ENCODE measurements at regions not wholly inside any gene's neighbourhood (a gene's known extent, or its start where the extent isn't known, plus 50 kb on each side); places are given as distances from the start of the nearest gene placed in this dataset.
"Not testable (repeated sequence)": the region's sequence is repeated elsewhere in the genome, so short reads cannot be mapped to it uniquely, and the experiment has no call there.

DNA sequence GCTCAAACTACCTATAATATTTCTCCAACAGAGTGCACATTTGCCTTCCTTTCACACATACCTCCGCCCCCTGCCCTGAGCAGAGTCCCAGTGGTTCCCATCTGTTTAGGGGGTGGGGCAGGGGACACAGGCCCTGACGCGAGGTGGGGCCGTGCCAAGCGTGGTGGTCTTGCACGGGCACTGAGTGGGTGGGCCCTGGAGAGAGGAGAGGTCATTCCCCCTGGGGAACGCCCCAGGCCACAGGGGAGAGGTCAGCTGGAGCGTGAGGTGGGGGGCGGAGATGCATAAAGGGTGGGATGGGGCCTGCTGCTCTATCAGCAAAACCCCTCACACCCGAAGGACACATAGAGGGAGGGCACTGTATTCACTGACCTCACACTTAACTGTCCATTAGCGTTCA, 441.9 kb downstream of the TMEM121 start (continued):
- TF ChIP-seq ZBED4 (CRISPR knock-in tag; IDR thresholded peaks at IDR 0.05; ENCODE audit: borderline replicate concordance) (no peak), MYPOP (CRISPR knock-in tag; IDR thresholded peaks at IDR 0.05) (no peak), ZNF143 (CRISPR knock-in tag; IDR thresholded peaks at IDR 0.05) (no peak), ATM (IDR thresholded peaks at IDR 0.05; ENCODE audit: borderline replicate concordance) (no peak)
- TF ChIP-seq, protein P1, sequence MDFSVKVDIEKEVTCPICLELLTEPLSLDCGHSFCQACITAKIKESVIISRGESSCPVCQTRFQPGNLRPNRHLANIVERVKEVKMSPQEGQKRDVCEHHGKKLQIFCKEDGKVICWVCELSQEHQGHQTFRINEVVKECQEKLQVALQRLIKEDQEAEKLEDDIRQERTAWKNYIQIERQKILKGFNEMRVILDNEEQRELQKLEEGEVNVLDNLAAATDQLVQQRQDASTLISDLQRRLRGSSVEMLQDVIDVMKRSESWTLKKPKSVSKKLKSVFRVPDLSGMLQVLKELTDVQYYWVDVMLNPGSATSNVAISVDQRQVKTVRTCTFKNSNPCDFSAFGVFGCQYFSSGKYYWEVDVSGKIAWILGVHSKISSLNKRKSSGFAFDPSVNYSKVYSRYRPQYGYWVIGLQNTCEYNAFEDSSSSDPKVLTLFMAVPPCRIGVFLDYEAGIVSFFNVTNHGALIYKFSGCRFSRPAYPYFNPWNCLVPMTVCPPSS (IDR thresholded peaks at IDR 0.05), result no peak

DNA sequence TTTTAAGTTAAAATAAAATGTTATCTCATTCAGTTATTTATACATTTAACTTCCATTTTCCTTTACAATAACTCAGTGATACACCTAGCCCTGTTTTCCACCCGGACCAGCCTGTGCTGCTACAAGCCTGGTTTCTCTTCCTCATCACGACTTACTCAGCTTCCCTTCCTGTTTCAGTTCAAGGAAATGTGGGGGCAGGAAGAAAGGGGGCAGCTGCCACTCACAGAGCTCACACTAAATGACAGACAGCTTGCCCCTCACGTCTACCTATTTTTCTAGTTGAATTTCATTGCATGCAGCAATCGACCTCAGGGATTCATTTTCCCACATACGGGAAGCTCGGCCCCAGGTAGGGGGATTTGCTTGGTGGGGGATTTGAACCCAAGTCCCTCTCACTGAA, 442.6 kb downstream of the TMEM121 start:
- FAIRE-seq; H3K36me3 ChIP-seq (replicated peaks in 1 of 2; ENCODE audit: control insufficient read depth in 1 of 2, insufficient read depth in 2 of 2, low read length in 2 of 2); H3K4me3 ChIP-seq (replicated peaks in 1 of 3; ENCODE audit: insufficient read depth in 1 of 3, low read depth in 2 of 3, low read length in 3 of 3); H2AFZ ChIP-seq (ENCODE audit: low read length); H3K9ac ChIP-seq (ENCODE audit: insufficient read depth, low read depth, low read length); H3K79me2 ChIP-seq (ENCODE audit: insufficient read depth, low read length); H3K9me3 ChIP-seq (ENCODE audit: low read length); ATAC-seq; BruUV-seq (replicated peaks); H3K4me1 ChIP-seq (ENCODE audit: insufficient read depth, low read length); CTCF ChIA-PET (ENCODE audit: low intra/inter-chr PET ratio, low total read pairs); intact Hi-C loops (cut with micrococcal nuclease; ENCODE audit: unreplicated experiment); H4K20me1 ChIP-seq (ENCODE audit: insufficient read depth, low read length); in situ Hi-C loops (cut with HindIII; ENCODE audit: extremely low pct_ligation_motif_present, low pct_unique_long_range_greater_than_20kb); DNase-seq (ENCODE audit: low spot score); H3K27me3 ChIP-seq (ENCODE audit: control insufficient read depth in 1 of 2, insufficient read depth in 2 of 2, low read length in 2 of 2); H3K4me2 ChIP-seq (ENCODE audit: low read depth, low read length); H3K27ac ChIP-seq (ENCODE audit: extremely low read length, insufficient read depth, low read length); POLR2A ChIA-PET: not testable (repeated sequence)
- WGBS (ENCODE audit: low lambda C conversion rate), result 2% methylated on average over 6 of the region's 6 CpGs

DNA sequence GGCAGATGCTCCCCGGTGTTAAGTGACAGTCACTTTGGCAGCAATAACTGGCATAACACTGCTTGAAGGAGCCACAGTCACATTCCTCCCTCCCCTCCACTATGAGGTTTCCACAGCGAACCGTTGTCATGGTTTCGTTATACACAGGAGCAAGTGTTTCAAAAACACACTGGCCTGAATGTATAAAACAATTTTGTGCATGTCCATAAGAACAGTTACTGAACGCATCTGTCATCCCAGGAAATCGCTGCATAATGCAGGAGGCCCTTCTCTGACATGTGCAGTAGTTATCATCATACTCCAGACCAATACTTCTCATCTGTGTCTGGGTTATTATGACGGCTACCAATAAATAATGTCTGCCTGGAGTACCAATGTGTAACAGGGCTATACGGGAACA, 444.4 kb downstream of the TMEM121 start:
- POLR2A ChIA-PET; H3K27me3 ChIP-seq (ENCODE audit: control insufficient read depth in 1 of 2, insufficient read depth in 2 of 2, low read length in 2 of 2); H3K9me3 ChIP-seq (ENCODE audit: low read length); H3K4me3 ChIP-seq (replicated peaks in 1 of 3; ENCODE audit: insufficient read depth in 1 of 3, low read depth in 2 of 3, low read length in 3 of 3); ATAC-seq; H3K79me2 ChIP-seq (ENCODE audit: insufficient read depth, low read length); DNase-seq (ENCODE audit: low spot score); H4K20me1 ChIP-seq (ENCODE audit: insufficient read depth, low read length); CTCF ChIA-PET (ENCODE audit: low intra/inter-chr PET ratio, low total read pairs); in situ Hi-C loops (cut with HindIII; ENCODE audit: extremely low pct_ligation_motif_present, low pct_unique_long_range_greater_than_20kb); BruUV-seq (replicated peaks); H2AFZ ChIP-seq (ENCODE audit: low read length); intact Hi-C loops (cut with micrococcal nuclease; ENCODE audit: unreplicated experiment); H3K4me1 ChIP-seq (ENCODE audit: insufficient read depth, low read length); H3K36me3 ChIP-seq (replicated peaks in 1 of 2; ENCODE audit: control insufficient read depth in 1 of 2, insufficient read depth in 2 of 2, low read length in 2 of 2); H3K4me2 ChIP-seq (ENCODE audit: low read depth, low read length); H3K9ac ChIP-seq (ENCODE audit: insufficient read depth, low read depth, low read length); H3K27ac ChIP-seq (ENCODE audit: extremely low read length, insufficient read depth, low read length); FAIRE-seq: not testable (repeated sequence)
- WGBS (ENCODE audit: low lambda C conversion rate), result 14% methylated on average over 7 of the region's 8 CpGs

All from HepG2 (cell line).